AG08396 (cell line): ENCODE measurements at regions not wholly inside any gene's neighbourhood (a gene's known extent, or its start where the extent isn't known, plus 50 kb on each side); places are given as distances from the start of the nearest gene placed in this dataset.

Experiments
- DNase-seq: peaks from one replicate; pipeline ENCODE4 v3.0.0; 2012; ENCODE audit warnings: low spot score, mixed read lengths

GRCh38 chr1:212558693-212559480, 49.7 kb upstream of the ATF3 start:
- DNase-seq, result peak; percentile 97
